Lung (tissue), 10 donors: ENCODE measurements at regions not wholly inside any gene's neighbourhood (a gene's known extent, or its start where the extent isn't known, plus 50 kb on each side); places are given as distances from the start of the nearest gene placed in this dataset. TPM values are rescaled to one million over a fixed set of nuclear protein-coding genes. Genes with fewer than 3 reads are reported as not detected.
"Not testable (repeated sequence)": the region's sequence is repeated elsewhere in the genome, so short reads cannot be mapped to it uniquely, and the experiment has no call there.

Experiments used
- ATAC-seq: fragments of 200-7000 bp; cut with Tn5 transposase; one replicate; pipeline ENCODE4 v1.9.1; 2020; ENCODE audit warnings: moderate number of reproducible peaks; ENCODE audit not compliant: insufficient read depth, low FRiP score
- DNase-seq, 3 donors: peaks; one replicate each; pipeline ENCODE4 v3.0.0-alpha.2; 2013 to 2017
- H3K27ac ChIP-seq, 2 donors: one replicate each; pipeline ENCODE4 v1.5.1; 2013; ENCODE audit warnings: mild to moderate bottlenecking in 2 of 2, moderate library complexity in 2 of 2, control low read depth in 1 of 2, inconsistent platforms in 1 of 2, low read depth in 1 of 2, low read length in 1 of 2
- H3K27me3 ChIP-seq, 3 donors: one replicate each; pipeline ENCODE4 v1.5.1; 2013; ENCODE audit warnings: low read length in 2 of 3; ENCODE audit not compliant: control insufficient read depth in 3 of 3, insufficient read depth in 3 of 3
- H3K36me3 ChIP-seq, 4 donors: one replicate each; pipeline ENCODE4 v1.5.1; 2013; ENCODE audit warnings: low read length in 4 of 4, mild to moderate bottlenecking in 1 of 4, moderate library complexity in 1 of 4; ENCODE audit not compliant: control insufficient read depth in 4 of 4, insufficient read depth in 4 of 4
- H3K4me1 ChIP-seq, 5 donors: one replicate each; pipeline ENCODE4 v1.5.1; 2013; ENCODE audit warnings: low read length in 5 of 5, mild to moderate bottlenecking in 2 of 5, moderate library complexity in 1 of 5; ENCODE audit not compliant: control insufficient read depth in 5 of 5, insufficient read depth in 5 of 5
- H3K4me3 ChIP-seq: one replicate; pipeline ENCODE4 v1.5.1; 2013; ENCODE audit warnings: mild to moderate bottlenecking, control low read depth, moderate library complexity
- H3K9ac ChIP-seq, 2 donors: one replicate each; pipeline ENCODE4 v1.5.1; 2013; ENCODE audit warnings: low read length in 2 of 2, control low read depth in 1 of 2; ENCODE audit not compliant: insufficient read depth in 1 of 2
- H3K9me3 ChIP-seq, 4 donors: one replicate each; pipeline ENCODE4 v1.5.1; 2013; ENCODE audit warnings: low read length in 3 of 4, mild to moderate bottlenecking in 1 of 4, moderate library complexity in 1 of 4; ENCODE audit not compliant: control insufficient read depth in 4 of 4, insufficient read depth in 3 of 4
- WGBS, 2 donors: extraction: QIAGEN DNeasy Blood & Tissue Kit; methylation state at CpG; one replicate each; pipeline ENCODE4 v1.1.7; 2013; 5-methylcytosine and 5-hydroxymethylcytosine counted together
- small RNA-seq: library from RNA; depleted of rRNA; stranded (forward); fragments of <200 nt; gene quantifications from one replicate; pipeline ENCODE3, GENCODE V24; 2014; ENCODE audit warnings: low replicate concordance
- donor health status: Bipolar disorder and iron deficiency.
- donor health status: healthy.
- donor health status: DM: yes; HTN: yes; CAD: no.

DNA sequence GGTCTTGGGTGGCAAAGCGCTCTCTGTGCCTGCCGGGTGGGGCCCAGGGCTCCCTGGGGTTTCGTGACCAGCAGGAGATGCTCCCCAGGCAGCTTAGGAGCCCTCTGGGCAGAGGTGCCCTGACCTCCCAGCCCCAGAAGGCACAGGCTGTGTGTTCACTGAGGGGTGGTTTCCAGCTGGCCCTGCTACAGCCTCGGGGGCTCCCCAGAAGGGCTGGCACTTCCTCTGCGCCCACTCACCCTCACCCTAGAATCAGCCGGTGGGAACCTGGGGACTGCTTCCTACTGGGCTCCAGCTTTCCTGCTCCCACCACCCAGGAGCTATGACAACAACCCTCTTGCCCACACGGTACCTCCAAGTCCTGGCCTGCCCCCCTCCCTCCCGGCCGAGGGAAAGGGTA is 4363.2 kb upstream of the TPTE start:
- not testable (repeated sequence) for ATAC-seq, H3K4me3 ChIP-seq, H3K27ac ChIP-seq, DNase-seq, H3K9ac ChIP-seq, H3K27me3 ChIP-seq, H3K9me3 ChIP-seq, H3K36me3 ChIP-seq, H3K4me1 ChIP-seq
- whole genome bisulfite sequencing, 2 donors = 100% methylated on average over 1 of the region's 9 CpGs

Small RNA genes lying in the stretch of these regions (small RNA-seq; reads per million reads assigned to genes)
- not detected for gene CU639417.2
